CD14-positive monocyte (primary cell): ENCODE measurements at regions not wholly inside any gene's neighbourhood (a gene's known extent, or its start where the extent isn't known, plus 50 kb on each side); places are given as distances from the start of the nearest gene placed in this dataset.
A peak's percentile ranks its signal among the peaks of the same experiment; 100 is the strongest.
"Not testable (repeated sequence)": the region's sequence is repeated elsewhere in the genome, so short reads cannot be mapped to it uniquely, and the experiment has no call there.

Experiments used
- DNase-seq, 3 donors: peaks; one replicate each; pipeline ENCODE4 v3.0.0-alpha.2; 2011 to 2022
- H2AFZ ChIP-seq: 2 replicates; pipeline ENCODE4 v1.6.0; 2012; ENCODE audit warnings: mild to moderate bottlenecking, low read depth, low read length, inconsistent platforms; ENCODE audit not compliant: insufficient read depth, poor library complexity, severe bottlenecking
- H3K27ac ChIP-seq, 2 donors: 1 replicate in 1 of 2; 2 replicates in 1 of 2; pipeline ENCODE4 v1.5.1; 2012 to 2013; ENCODE audit warnings: low read length in 2 of 2, control low read depth in 1 of 2, inconsistent platforms in 1 of 2, low read depth in 1 of 2, mild to moderate bottlenecking in 1 of 2
- H3K27me3 ChIP-seq, 2 donors: one replicate each; pipeline versions ENCODE4 v1.6.0 to v1.6.1; 2011 to 2013; ENCODE audit warnings: low read length in 2 of 2; ENCODE audit not compliant: control insufficient read depth in 2 of 2, insufficient read depth in 2 of 2
- H3K36me3 ChIP-seq, 2 donors: replicated peaks in 1 of 2; 1 replicate in 1 of 2; 2 replicates in 1 of 2; pipeline versions ENCODE4 v1.5.1 to v1.6.1; 2012 to 2013; ENCODE audit warnings: low read length in 2 of 2, control low read depth in 1 of 2, inconsistent platforms in 1 of 2, mild to moderate bottlenecking in 1 of 2; ENCODE audit not compliant: insufficient read depth in 2 of 2, control insufficient read depth in 1 of 2
- H3K4me1 ChIP-seq, 2 donors: 1 replicate in 1 of 2; 2 replicates in 1 of 2; pipeline versions ENCODE4 v1.5.1 to v1.6.1; 2012 to 2013; ENCODE audit warnings: low read length in 2 of 2, control low read depth in 1 of 2, inconsistent platforms in 1 of 2, mild to moderate bottlenecking in 1 of 2, moderate library complexity in 1 of 2; ENCODE audit not compliant: insufficient read depth in 2 of 2, control insufficient read depth in 1 of 2
- H3K4me2 ChIP-seq: replicated peaks from 2 replicates; pipeline ENCODE3; 2012; ENCODE audit warnings: low read length, moderate library complexity, mild to moderate bottlenecking; ENCODE audit not compliant: poor library complexity, severe bottlenecking; ENCODE audit errors: extremely low read depth
- H3K4me3 ChIP-seq, 3 experiments: fragments of 200-600 bp in 1 of 3; sonication (generic) in 1 of 3; replicated peaks in 1 of 3; 1 replicate in 2 of 3; 2 replicates in 1 of 3; pipeline ENCODE4 v1.5.1; 2011 to 2013; ENCODE audit warnings: low read length in 3 of 3, mild to moderate bottlenecking in 3 of 3, control low read depth in 2 of 3, low read depth in 2 of 3, inconsistent platforms in 1 of 3, moderate library complexity in 1 of 3
- H3K79me2 ChIP-seq: 2 replicates; pipeline ENCODE4 v1.6.0; 2012; ENCODE audit warnings: mild to moderate bottlenecking, control low read depth, inconsistent platforms, low read length, moderate library complexity; ENCODE audit not compliant: insufficient read depth
- H3K9ac ChIP-seq: 2 replicates; pipeline ENCODE4 v1.6.0; 2017; ENCODE audit warnings: low read length, mild to moderate bottlenecking; ENCODE audit not compliant: insufficient read depth, poor library complexity, severe bottlenecking
- H3K9me3 ChIP-seq, 2 donors: replicated peaks in 1 of 2; 1 replicate in 1 of 2; 2 replicates in 1 of 2; pipeline versions ENCODE4 v1.5.1 to v1.6.1; 2012 to 2013; ENCODE audit warnings: low read length in 2 of 2, control low read depth in 1 of 2; ENCODE audit not compliant: control insufficient read depth in 1 of 2, insufficient read depth in 1 of 2
- H4K20me1 ChIP-seq: 2 replicates; pipeline ENCODE4 v1.6.0; 2012; ENCODE audit warnings: mild to moderate bottlenecking, low read length, control low read depth, moderate library complexity; ENCODE audit not compliant: insufficient read depth
- H3K27ac Mint-ChIP-seq, 7 donors: one replicate each; pipeline ENCODE4 v1.8.0; 2020; ENCODE audit warnings: mild to moderate bottlenecking in 7 of 7, mixed read lengths in 7 of 7, moderate library complexity in 6 of 7, inconsistent platforms in 2 of 7
- H3K27me3 Mint-ChIP-seq, 3 donors: one replicate each; pipeline ENCODE4 v1.8.0; 2021 to 2022; ENCODE audit warnings: low read depth in 3 of 3, mild to moderate bottlenecking in 3 of 3, mixed read lengths in 3 of 3, moderate library complexity in 3 of 3, inconsistent platforms in 1 of 3
- H3K36me3 Mint-ChIP-seq, 2 donors: one replicate each; pipeline ENCODE4 v1.8.0; 2020; ENCODE audit warnings: mixed read lengths in 2 of 2, inconsistent platforms in 1 of 2, mild to moderate bottlenecking in 1 of 2
- H3K4me1 Mint-ChIP-seq: one replicate; pipeline ENCODE4 v1.8.0; 2020; ENCODE audit warnings: mild to moderate bottlenecking, mixed read lengths
- H3K4me3 Mint-ChIP-seq, 2 donors: one replicate each; pipeline ENCODE4 v1.8.0; 2020; ENCODE audit warnings: mild to moderate bottlenecking in 2 of 2, mixed read lengths in 2 of 2, moderate library complexity in 1 of 2
- H3K9me3 Mint-ChIP-seq, 7 donors: one replicate each; pipeline ENCODE4 v1.8.0; 2020 to 2022; ENCODE audit warnings: mixed read lengths in 7 of 7, mild to moderate bottlenecking in 6 of 7, moderate library complexity in 6 of 7, inconsistent platforms in 2 of 7
- WGBS: methylation state at CpG from one replicate; pipeline ENCODE4 v1.1.5; 2013; ENCODE audit warnings: missing lambda C conversion rate; ENCODE audit not compliant: insufficient coverage; 5-methylcytosine and 5-hydroxymethylcytosine counted together
- intact Hi-C, 2 donors: fragments of 100-400 bp; cut with micrococcal nuclease; formaldehyde crosslinking; loops; one replicate each; pipeline versions ENCODE4 v1.15.0 to v1.15.1; 2023
- TF ChIP-seq, protein P1 (sequence below): fragments of 200-600 bp; IDR thresholded peaks from one replicate; pipeline ENCODE4 v1.8.0; 2022; ENCODE audit warnings: antibody characterized with exemption, mild to moderate bottlenecking

DNA sequence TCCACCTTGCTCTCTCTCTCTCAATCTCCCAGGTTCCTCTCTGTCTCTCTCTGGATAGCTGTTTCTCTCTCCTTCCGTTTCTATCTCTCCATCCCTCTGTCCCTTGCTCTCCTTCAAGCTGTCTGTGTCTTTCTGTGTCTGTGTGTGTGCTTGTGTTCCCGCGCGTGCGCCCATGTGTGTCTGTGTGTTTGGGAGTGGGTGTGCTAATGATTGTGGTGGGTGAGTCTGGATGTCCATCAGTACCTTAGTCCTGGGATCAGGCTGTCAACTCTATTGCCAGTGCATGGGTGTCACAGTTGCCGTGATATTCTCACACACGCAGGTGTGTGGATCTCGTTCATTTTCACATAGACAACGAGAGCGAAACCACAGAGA is 1380.6 kb upstream of the DEFB115 start:
- H3K36me3 ChIP-seq = no peaks in the 10 kb centered on the region
- H3K9me3 ChIP-seq = peaks cover 68 to 72% of the 10 kb centered on the region in 2 donors
- no peaks in the 10 kb centered on the region for H4K20me1 ChIP-seq
- Mint-ChIP-seq H3K4me3 (no peak overlapping the region), H3K27ac (no peak overlapping the region), H3K36me3 (no peaks in the 10 kb centered on the region), H3K9me3 (peaks cover 40 to 69% (median 57%) of the 10 kb centered on the region in 7 donors), H3K27me3 (peaks cover 0 to 7% (median 0%) of the 10 kb centered on the region in 3 donors), H3K4me1 (no peaks in the 10 kb centered on the region)
- no peak overlapping the region for H3K9ac ChIP-seq
- peak overlapping the region in 1 of 3 experiments; percentile 3 for H3K4me3 ChIP-seq
- no peak overlapping the region for H3K4me2 ChIP-seq
- H2AFZ ChIP-seq = no peak overlapping the region
- DNase-seq = no peak
- 89% methylated on average over 9 of the region's 10 CpGs for WGBS
- no peaks in the 10 kb centered on the region for H3K27me3 ChIP-seq
- H3K79me2 ChIP-seq = no peaks in the 10 kb centered on the region
- TF ChIP-seq, protein P1, sequence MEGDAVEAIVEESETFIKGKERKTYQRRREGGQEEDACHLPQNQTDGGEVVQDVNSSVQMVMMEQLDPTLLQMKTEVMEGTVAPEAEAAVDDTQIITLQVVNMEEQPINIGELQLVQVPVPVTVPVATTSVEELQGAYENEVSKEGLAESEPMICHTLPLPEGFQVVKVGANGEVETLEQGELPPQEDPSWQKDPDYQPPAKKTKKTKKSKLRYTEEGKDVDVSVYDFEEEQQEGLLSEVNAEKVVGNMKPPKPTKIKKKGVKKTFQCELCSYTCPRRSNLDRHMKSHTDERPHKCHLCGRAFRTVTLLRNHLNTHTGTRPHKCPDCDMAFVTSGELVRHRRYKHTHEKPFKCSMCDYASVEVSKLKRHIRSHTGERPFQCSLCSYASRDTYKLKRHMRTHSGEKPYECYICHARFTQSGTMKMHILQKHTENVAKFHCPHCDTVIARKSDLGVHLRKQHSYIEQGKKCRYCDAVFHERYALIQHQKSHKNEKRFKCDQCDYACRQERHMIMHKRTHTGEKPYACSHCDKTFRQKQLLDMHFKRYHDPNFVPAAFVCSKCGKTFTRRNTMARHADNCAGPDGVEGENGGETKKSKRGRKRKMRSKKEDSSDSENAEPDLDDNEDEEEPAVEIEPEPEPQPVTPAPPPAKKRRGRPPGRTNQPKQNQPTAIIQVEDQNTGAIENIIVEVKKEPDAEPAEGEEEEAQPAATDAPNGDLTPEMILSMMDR = no peak
- no peaks in the 10 kb centered on the region for H3K4me1 ChIP-seq
- no peak overlapping the region for H3K27ac ChIP-seq
- intact Hi-C loops = no loop called here

DNA sequence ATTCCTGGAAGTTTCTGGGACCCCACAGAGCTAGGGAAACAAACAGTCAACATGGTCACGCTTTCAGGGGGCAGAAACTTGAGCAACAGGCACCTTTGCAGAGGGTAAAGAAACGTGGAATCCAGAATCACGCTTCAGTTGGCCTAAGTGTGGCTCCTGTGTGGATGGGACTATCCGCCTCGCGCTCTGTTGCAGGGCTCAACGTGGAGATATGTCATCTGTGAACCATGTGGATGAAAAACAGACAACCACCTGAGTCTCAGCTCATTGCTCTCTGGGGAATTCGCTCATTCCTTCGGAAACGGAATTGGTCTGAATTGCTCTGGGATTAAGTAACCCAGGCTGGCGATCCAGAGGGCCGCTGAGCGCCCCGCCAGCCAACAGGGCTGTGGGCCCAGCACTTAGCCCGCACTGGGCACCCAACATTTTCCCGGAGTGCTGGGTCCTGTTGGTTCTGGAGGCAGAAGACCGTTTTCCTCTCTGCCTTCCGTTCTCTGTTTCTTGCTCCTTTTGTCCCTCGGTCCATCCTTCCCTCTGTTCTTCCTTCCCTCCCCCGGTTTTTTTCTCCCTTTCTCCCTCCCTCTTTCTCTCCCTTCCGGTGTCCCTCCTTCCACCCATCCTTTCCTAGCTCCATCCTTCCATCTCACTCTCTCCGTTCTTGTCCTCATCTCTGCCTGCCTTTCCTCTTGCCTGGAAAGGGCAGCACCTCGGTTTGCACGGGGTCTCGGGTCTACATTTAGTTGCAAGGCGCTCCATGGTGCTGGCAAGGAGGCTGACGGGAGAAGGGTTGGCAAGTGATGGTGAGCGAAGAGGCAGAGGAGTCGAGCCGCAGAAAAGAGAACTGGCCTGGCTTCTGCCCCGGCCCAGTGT is 1379.8 kb upstream of the DEFB115 start:
- H3K4me2 ChIP-seq, H3K4me1 Mint-ChIP-seq, H3K27ac ChIP-seq, H3K36me3 ChIP-seq, H2AFZ ChIP-seq, H3K9ac ChIP-seq, H3K4me1 ChIP-seq, H3K79me2 ChIP-seq, H3K27me3 Mint-ChIP-seq, DNase-seq, intact Hi-C loops, H3K27ac Mint-ChIP-seq, H3K27me3 ChIP-seq, H3K36me3 Mint-ChIP-seq, H4K20me1 ChIP-seq: not testable (repeated sequence)
- WGBS = 67% methylated on average over 30 of the region's 31 CpGs
- peaks cover 68 to 72% of the 10 kb centered on the region in 2 donors for H3K9me3 ChIP-seq
- Mint-ChIP-seq H3K4me3 (peak overlapping the region in 1 of 2 donors; percentile 43), H3K9me3 (peaks cover 42 to 71% (median 59%) of the 10 kb centered on the region in 7 donors)
- peak overlapping the region in 1 of 3 experiments; percentile 3 for H3K4me3 ChIP-seq
